ENCODE measurements at regions not wholly inside any gene's neighbourhood (a gene's known extent, or its start where the extent isn't known, plus 50 kb on each side); places are given as distances from the start of the nearest gene placed in this dataset.
A peak's percentile ranks its signal among the peaks of the same experiment; 100 is the strongest.

DNA sequence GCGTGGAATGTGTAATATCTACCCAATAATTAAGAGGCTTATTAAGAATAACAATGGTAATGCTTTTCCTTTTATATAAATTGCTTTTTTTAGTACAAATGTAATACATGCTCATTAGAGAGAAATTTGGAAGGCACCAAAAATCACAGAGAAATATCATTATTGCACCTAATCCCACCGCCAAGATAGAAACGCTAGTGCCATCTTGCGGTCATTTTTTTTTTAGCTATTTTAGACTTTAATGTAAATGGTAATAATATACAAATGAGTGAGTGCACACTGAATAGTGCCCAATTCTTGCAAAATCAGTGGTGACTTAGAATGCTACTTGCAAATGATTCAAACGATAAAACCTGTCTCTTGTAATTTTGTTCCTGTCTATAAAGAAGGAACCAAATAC, 576.8 kb upstream of the TMEM132C start:
- peak; percentile 19 for DNase-seq

DNA sequence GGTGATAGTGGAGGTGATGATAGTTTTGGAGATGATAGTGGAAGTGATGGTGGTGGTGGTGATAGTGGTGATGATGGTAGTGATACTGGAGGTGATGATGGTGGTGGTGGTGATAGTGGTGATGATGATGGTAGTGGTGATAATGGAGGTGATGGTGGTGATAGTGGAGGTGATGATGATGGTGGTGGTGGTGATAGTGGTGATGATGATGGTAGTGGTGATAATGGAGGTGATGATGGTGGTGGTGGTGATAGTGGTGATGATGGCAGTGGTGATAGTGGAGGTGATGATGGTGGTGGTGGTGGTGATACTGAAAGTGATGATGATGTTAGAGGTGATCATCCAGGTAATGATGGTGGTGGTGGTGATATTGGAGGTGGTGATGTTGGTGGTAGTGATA, 570.0 kb upstream of the TMEM132C start:
- DNase-seq = no peak

DNA sequence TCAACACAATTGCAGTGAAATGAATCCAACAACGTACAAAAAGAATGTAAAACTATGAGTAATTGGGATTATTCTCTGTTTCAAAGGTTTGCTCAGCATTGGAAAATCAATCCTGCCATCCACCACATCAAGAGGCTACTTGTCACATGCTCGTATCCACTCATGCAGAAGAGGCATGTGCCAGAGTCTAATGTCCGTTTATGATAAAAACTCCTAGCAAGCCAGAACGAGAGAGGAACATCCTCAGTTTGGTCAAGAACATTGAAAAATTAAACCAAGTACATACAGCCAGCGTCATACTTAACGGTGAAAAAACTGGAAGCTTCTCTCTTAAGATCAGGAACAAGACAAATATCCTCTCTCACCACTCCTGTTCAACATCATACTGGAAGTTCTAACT, 563.9 kb upstream of the TMEM132C start:
- no peak for DNase-seq

DNA sequence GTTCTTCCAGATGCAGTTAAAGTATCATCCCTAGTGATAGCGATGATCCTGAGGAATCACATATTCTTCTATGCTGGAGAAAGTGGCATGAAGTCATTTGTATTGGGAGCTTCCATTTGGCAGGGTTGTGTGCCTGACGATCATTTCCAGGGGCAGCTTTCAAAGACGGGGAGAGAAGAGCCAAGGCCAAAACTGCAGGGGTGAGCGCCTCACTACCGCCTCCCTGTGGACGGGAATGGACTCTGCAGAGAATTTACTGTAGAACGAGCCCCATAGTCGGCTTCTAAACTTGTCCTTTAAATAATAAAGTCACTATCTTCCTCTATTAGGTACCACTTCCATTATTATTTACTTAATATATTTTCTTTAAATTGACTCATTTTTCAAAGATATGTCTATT, 555.9 kb upstream of the TMEM132C start:
- peak; percentile 14 for DNase-seq

DNA sequence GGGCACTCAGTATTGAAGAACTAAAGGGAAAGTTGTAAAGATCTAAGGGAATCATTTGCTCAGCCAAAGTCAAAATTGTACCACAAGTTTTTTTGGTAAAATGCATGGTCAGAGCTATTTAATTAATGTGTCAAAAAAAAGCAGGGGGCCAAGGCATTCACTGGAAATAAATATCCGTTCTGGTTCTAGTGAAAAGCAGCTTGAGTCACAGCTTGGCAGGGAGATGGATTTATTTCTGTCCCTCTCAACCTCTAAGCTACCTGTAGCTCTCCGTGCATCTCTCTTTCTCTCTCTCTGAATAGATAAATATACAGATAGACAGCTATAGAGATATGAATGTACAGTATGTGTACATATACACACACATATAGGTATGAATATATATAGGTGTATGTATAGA, 554.4 kb upstream of the TMEM132C start:
- no peak for DNase-seq

DNA sequence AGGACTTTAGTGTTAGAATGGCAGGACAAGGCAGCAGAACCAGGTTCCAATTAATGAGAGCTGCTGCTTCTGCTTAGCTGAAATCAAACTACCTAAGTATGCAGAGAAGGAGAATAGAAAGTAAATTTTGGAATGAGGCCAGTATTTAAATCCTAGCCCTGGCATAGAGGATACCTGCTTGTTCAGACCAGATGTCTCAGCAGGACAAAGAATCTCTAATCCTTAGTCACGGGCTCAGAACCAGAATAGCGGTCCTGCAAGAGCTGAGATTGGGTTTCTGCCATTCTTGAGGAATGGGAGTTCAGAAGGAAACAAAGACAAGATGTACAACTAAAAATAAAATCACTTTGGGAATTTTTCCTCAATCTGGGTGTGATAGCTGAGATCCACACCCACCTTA, 550.8 kb upstream of the TMEM132C start:
- no peak for DNase-seq

DNA sequence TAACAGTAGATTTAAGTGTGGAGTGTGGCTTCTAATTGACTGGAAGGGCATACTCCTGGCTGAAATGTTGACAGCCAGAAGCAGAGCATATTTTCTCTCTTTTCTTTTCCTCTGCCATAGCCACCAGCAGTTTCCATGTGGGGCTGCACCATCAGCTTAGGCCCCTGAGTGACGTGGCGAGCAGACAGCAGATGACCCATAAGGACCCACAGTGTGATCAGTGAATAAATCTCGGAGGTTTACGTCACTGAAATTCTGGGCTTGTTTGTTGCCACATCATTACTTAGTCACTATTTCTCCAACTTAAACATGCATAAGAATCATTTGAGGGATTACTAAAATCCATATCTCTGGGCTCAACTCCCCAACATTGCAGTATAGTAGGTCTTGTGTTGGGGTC, 549.7 kb upstream of the TMEM132C start:
- DNase-seq = no peak

DNA sequence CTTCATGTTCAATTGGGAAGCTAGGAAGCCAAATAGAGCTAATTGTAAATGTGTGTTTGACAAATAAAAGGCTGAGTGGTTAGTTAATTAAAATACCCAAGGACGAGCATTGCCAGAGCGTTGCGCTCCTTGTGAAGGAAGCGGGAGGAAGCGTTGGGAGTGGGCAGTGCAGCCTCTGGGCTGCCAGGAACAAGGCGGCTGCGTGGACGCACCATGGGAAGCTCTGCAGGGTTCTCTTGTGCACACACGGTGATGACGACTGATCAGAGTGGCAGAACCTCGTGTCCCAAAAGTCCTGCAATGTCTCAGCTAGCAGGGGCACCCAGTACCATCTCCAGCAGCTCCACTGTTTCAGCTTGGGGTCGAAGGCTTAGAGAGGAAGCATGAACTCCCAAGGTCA, 546.6 kb upstream of the TMEM132C start:
- no peak for DNase-seq

DNA sequence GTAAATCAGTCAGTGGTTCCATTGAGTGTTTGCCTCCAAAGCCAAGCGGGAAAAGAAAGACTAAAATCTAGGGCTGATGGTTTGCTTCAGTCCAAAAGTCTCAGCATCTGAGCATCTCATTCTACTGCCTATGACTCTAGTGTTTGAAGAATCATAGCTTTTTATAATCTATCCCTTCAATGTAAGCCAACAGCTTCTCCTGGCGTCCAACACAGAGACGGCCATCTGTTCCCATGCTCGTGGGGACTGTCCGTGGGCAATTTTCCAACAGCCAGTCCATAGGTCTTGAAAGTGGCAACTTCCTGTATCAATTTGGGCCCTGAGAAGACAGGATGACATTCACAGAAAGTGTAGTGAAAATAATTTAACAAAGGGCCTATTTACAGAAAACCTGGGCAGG, 544.4 kb upstream of the TMEM132C start:
- DNase-seq = no peak

DNA sequence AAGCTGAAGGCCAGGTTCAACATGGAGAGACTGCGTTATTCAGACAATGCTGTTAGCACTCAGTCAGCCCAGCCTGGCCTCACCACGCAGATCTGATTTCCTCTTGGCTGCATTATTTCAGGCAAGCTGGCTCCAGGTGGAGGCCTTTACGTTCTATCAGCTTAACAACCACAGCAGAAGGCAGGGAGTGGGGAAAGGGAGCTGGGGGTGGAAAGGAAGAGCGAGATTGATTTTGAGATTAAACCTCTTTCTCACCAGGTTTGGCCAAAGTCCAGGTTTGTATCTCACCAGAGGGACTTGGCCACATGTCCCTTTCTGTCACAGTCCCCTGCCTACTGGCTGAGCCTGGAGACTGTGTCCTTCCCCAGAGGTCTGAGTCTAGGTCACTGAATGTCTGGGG, 543.7 kb upstream of the TMEM132C start:
- DNase-seq = peak; percentile 73

DNA sequence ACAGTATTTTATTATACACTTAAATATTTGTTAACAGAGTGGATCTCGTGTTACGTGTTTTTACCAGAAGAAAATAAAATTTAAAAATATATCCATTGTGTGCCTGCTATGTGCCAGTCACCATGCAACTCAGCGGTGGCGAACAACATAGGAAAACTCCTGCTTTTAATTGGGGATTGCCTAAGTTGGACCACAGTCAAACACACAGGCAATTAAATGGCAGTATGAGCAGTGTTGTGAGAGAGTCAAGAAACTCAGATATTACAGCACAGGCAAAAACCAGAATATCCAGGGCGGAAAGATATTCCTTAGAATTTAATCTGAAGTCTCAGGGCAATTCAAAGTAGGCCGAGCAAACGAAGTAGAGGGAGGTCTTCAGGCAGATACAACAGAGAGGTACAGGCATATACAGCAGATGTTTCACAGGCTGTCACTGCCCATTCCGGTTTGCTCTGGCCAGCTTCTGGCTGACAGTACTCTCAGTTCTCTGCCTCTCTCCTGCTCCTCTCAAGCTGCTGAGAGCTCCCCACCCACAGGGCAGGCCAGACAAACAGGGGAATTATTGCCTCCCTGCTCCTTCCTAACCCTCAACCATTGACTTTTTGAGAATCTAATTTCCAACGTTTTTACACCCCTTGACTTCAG, 540.2 kb upstream of the TMEM132C start:
- no peak for DNase-seq

DNA sequence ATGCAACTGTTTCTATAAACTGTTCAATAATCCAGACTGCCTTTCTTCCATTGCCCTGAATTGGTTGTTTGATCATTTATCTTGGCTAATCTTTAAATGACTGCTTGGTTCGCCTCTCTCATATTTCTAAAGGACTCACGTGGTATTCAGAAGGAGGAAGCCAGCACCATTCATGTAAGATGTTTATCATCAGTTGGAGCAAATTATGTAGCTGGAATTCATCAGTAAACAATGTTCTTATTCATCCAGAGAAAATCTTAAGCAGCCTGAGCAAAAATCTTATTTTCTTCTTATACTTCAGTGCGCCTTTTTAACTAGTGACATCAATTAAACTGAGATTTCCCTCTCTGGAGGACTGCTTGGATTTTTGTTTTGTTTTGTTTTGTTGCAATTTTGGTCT, 538.7 kb upstream of the TMEM132C start:
- DNase-seq = no peak

DNA sequence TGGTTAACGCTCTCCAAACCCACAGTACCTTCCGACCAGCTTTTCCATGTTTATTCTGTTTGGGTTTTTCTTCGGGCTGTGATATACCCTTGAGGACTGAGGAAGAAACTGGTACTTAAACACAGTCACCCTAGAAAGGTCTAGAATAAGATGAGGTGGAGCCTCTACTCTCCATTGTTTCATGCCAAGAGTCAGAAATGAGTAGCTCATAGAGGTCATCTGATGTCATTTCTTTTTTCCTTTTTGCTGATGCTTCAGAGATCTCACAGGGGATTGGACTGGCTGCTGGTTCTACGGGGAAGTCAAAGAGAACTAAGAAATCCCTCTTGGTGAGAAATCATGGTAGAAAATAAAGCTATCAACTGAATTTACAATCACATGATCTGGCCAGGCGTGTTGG, 538.2 kb upstream of the TMEM132C start:
- no peak for DNase-seq

DNA sequence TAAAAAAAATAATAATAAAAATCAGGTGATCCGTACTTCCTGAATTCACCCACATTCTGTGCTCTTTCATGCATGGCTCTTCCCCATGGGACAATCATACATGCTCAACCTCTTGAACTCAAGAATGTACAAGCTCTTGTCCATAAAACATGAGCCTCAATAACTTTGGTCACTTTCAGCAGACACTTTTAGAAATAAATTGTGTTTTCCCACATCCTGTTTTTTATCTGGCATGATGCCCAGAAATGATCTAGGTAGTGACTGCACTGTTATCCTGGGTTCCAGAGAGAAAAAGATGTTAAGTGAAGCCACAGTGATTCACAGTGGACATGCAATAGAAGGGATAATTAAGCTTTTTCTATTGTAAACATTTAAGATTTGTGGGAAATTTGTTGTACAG, 537.6 kb upstream of the TMEM132C start:
- peak; percentile 38 for DNase-seq

DNA sequence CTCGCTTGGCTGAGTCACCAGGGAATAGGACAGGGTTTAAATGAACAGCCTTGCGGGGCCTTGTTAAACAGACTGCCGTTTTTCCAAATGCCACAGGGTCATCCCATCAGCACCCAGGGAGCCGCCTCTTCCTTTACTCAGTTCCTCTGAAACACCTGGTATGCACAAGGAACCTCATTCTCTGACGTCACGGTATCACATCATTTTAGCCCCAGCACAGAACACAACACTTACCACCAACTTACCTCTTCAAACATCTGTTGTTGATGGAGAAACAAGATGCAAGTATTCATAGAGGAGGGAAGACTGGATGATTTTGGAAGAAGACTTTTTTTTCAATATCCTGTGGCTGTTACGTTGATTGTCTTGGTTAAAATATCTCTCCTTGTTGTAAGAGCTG, 535.3 kb upstream of the TMEM132C start:
- no peak for DNase-seq

DNA sequence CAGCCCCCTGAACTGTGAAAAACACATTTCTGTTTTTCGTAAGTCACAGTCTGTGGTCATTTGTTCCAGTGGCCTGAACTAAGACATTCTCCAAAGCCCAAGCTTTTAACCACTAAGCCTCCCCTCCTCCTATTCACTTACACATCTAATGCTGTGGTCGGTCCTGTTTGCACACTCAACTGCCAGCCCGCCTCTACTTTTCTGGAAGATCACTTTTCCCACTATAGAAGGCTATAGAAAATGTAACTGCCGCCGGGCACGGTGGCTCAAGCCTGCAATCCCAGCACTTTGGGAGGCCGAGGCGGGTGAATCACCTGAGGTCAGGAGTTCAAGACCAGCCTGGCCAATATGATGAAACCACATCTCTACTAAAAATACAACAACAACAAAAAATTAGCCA, 524.7 kb upstream of the TMEM132C start:
- DNase-seq = no peak

DNA sequence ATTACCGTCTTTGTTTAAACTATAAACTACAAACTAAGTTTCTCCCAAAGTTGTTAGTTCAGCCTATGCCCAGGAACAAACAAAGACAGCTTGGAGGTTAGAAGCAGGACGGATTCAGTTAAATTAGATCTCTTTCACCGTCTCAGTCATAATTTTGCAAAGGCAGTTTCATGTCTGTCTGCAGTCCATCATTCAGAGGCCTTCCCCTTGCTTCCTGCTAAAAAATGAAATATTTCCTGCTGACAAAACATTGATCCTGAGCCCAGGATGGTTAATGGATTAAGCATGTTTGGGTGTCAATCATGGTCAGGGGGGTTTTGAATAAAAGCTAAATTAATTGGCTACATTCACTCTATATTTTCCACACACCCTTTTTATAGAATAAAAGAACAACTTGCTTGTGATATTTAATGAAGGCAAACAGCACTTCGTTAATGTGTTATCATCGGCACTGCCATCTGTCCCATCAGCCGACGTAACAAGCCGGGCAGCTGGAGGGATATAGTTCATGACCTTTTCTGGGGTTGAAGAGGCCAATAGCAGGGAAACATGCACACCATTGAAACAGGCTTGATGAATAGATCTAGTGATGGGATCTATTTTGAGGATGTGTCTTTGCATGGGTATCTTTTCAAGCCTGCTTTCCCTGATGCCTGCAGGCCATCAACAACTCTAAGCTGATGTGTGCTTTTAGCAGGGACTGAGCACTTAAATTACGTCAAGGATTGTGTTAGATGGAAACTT, 521.3 kb upstream of the TMEM132C start:
- DNase-seq = no peak

DNA sequence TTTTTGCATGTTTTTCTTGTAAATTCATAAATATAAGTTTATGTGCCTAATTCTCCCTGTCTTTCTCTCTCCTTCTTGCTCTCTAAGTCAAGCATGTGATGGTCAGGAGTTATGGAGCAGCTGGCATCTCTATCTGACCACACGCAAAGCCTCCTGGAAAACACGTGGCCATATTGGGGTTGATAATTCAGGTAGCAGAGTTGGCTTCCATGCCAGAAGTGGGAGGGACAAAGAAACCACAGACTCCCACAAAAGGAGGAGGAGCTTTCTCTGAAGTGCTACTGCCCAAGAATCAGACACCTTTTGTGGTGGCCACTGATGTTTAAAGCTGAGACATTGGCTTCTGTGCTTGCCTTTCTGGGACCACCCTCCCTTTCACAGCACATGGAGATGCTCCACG, 517.6 kb upstream of the TMEM132C start:
- DNase-seq = peak; percentile 83

DNA sequence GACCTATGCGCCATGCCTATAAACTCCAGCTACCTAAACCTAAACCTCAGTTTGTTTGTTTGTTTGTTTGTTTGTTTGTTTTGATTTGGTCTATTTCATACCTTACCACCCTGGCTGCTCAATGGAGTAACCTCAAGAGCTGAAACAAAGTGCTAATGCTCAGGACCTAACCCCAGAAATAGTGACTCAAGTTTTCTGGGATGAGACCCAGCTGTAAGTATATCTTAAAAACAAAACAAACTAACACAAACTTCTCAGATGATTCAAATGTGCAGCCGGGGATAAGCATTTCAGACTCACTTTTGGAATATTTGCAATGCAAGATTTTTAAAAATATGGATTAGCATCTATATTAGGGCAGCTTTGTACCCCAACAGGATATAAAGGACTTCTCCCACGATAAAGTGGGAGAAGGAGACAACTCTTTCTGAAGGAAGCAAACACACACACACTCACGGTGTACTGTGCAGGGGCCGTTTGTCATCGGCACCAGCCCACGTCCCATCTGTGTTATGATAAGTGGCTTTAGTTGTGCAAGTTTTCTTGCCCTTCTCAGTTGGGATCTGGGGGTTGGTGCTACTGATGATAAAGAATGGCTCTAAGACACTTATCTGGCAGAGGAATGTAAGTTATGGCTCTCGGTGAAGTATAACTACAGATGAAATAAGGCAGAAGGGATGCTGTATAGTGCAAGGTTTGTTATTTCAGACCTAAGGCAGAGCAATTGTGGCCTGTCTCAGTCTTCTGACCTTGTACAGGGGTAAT, 516.7 kb upstream of the TMEM132C start:
- peak; percentile 82 for DNase-seq

DNA sequence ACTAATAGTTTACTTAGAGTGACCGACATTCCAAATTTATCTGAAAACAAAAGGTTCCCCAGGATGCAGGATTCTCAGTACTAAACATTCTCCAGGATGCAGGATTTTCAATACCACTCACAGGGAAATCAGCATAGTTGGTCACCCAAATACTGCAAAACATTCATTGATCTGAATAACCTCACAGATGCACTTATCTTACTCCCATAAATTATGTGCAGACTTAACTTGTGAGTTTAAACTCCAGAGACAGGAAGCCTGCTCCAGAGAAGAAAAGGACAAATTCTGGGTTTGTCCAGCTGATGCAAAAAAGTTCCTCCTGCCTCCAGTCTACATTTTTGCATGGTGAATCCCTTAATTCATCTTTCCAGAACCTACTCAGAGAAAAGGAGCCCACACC, 514.2 kb upstream of the TMEM132C start:
- DNase-seq = no peak

DNA sequence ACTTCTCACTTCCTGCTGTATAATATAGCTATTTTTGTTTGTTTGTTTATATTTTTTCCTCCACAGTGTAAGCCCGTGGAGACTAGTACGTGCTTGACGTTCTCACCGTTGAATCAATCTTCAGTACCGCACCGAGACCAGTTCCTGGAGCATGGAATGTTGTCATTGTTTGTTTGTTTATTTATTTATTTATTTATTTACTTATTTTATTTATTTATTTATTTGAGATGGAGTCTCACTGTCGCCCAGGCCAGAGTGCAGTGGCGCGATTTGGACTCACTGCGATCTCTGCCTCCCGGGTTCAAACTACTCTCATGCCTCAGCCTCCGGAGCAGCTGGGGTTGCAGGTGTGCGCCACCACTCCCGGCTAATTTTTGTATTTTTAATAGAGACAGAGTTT, 506.6 kb upstream of the TMEM132C start:
- DNase-seq = no peak

DNA sequence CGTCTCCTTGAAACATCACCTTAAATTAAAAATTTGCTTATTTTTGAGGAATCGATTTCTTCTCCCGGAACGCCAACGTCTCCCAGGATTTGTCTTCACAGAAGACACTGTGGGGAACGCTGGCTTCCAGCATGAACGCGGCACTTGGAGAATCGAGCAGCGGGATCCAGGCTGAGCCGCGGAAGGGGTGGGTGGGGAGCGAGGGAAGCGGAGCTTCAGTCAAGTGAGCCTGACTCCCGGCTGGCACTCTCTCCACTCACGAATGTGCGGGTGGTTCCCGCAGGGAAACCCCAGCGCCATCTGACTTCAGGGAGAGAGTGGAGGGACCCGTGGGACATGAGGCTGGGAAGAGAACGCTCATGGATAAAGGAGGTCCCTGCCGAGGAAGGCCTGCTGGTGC, 506.0 kb upstream of the TMEM132C start:
- DNase-seq = no peak

DNA sequence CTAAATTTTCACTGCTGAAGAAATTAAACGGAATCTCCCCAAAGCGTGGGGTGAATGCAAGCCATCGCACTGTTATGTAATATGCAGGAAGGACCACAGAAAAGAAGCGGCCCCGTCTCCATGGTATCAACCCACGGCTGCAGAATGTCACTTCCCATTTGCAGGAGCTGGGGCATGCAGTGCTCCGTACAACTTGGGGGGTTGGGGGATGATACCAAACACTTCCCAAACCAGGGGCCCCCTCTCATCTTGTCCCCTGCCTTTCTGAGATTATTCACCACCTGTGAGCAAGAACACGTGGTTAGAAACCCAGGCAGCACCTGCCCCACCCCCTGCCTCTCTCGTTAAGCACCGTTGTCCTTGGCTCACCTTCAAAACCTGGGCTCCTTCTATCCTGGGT, 505.1 kb upstream of the TMEM132C start:
- DNase-seq = peak; percentile 44

DNA sequence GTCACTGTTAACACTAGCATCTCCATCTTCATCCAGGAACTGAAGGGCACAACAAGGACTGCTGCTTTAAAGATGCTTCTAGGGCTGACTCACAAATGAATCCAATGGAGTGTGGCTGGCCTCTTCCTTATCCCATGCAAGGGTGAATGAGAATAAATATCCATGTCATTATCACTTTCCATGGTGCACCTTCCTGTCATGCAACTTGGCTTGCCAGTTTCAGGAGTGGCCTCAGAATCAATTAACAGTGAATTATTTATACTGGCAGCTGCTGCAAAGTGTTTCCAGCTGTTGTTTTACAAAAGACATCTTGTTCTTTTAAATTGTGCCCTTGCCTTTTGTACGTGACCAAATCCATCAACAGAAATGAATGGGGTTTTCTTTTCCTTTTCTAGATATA, 499.3 kb upstream of the TMEM132C start:
- DNase-seq = no peak
